Neural progenitor cell (in vitro differentiated cells): ENCODE measurements at regions not wholly inside any gene's neighbourhood (a gene's known extent, or its start where the extent isn't known, plus 50 kb on each side); places are given as distances from the start of the nearest gene placed in this dataset.

Source experiments
- EZH2phosphoT487 ChIP-seq: fragments of 200-600 bp; sonication (generic); IDR thresholded peaks from 2 replicates; pipeline ENCODE4 v1.6.1; 2017; ENCODE audit warnings: antibody characterized with exemption
- TF ChIP-seq, protein P1 (sequence below): fragments of 200-600 bp; sonication (generic); IDR thresholded peaks from 2 replicates; pipeline ENCODE4 v1.5.1; 2017; ENCODE audit warnings: antibody characterized with exemption, mild to moderate bottlenecking

DNA sequence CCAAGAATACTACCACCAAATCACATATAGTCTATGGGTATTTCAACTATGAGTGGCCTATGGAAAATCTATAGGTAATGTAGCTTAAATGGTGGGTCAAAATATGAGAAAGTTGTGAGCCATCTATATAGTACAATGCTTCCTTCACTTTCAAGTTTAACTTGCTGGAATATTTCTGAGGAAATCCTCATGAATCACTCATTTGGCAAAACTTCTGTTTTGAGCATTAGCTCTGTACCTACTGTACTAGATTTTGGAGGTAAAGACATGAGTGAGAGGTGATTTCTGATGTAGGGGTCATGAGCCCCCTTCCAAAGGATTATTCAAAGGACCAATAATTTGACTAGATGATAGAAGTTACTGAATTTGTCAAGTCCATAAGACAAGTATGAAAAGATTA, 80.6 kb upstream of the DAB2 start:
- TF ChIP-seq, protein P1, sequence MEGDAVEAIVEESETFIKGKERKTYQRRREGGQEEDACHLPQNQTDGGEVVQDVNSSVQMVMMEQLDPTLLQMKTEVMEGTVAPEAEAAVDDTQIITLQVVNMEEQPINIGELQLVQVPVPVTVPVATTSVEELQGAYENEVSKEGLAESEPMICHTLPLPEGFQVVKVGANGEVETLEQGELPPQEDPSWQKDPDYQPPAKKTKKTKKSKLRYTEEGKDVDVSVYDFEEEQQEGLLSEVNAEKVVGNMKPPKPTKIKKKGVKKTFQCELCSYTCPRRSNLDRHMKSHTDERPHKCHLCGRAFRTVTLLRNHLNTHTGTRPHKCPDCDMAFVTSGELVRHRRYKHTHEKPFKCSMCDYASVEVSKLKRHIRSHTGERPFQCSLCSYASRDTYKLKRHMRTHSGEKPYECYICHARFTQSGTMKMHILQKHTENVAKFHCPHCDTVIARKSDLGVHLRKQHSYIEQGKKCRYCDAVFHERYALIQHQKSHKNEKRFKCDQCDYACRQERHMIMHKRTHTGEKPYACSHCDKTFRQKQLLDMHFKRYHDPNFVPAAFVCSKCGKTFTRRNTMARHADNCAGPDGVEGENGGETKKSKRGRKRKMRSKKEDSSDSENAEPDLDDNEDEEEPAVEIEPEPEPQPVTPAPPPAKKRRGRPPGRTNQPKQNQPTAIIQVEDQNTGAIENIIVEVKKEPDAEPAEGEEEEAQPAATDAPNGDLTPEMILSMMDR, result no peak
- no peak for TF ChIP-seq EZH2phosphoT487
